IMR-90 (cell line): ENCODE measurements at regions not wholly inside any gene's neighbourhood (a gene's known extent, or its start where the extent isn't known, plus 50 kb on each side); places are given as distances from the start of the nearest gene placed in this dataset.

Source experiments
- ATAC-seq: fragments of 200-7000 bp; cut with Tn5 transposase; 2 replicates; pipeline ENCODE4 v1.9.1; 2020; ENCODE audit warnings: low read depth, mild to moderate bottlenecking, moderate library complexity
- BruUV-seq: library from RNA; stranded (reverse); fragments of 400-500 nt; replicated peaks from 2 replicates; lab custom pipeline; 2021; lab: Mats Ljungman, UMichigan
- CTCF ChIA-PET: fragments of 300-600 bp; formaldehyde crosslinking; extraction: SDS; loops from one replicate; lab custom pipeline; 2021; ENCODE audit warnings: antibody characterized with exemption; lab: Yijun Ruan, JAX
- POLR2A ChIA-PET: fragments of 300-600 bp; sonication (Branson Sonifier 250); formaldehyde crosslinking; loops from one replicate; lab custom pipeline; 2022; ENCODE audit warnings: antibody characterized with exemption; ENCODE audit not compliant: unreplicated experiment; lab: Charles Lee
- DNase-seq: peaks from one replicate; pipeline ENCODE4 v3.0.0; 2013
- H2AFZ ChIP-seq: replicated peaks from 2 replicates; pipeline ENCODE3; 2013; ENCODE audit warnings: low read length, mild to moderate bottlenecking; ENCODE audit not compliant: poor library complexity
- H2AK5ac ChIP-seq: 2 replicates; pipeline ENCODE4 v1.6.1; 2013; ENCODE audit warnings: low read depth, low read length, inconsistent platforms
- H2AK9ac ChIP-seq: replicated peaks from 2 replicates; pipeline ENCODE3; 2013; ENCODE audit warnings: mild to moderate bottlenecking, low read depth, low read length, moderate library complexity; ENCODE audit not compliant: poor library complexity
- H2BK120ac ChIP-seq: 2 replicates; pipeline ENCODE4 v1.6.1; 2013; ENCODE audit warnings: low read depth, low read length, inconsistent platforms
- H2BK15ac ChIP-seq: 3 replicates; pipeline ENCODE4 v1.6.1; 2013; ENCODE audit warnings: low read depth, low read length, inconsistent platforms
- H2BK20ac ChIP-seq: 2 replicates; pipeline ENCODE4 v1.6.1; 2013; ENCODE audit warnings: low read depth, mild to moderate bottlenecking, inconsistent platforms, low read length, moderate library complexity
- H2BK5ac ChIP-seq: 2 replicates; pipeline ENCODE4 v1.6.1; 2013; ENCODE audit warnings: mild to moderate bottlenecking, low read depth, low read length, inconsistent platforms; ENCODE audit not compliant: poor library complexity, severe bottlenecking
- H3K14ac ChIP-seq: replicated peaks from 2 replicates; pipeline ENCODE4 v1.6.1; 2013; ENCODE audit warnings: low read depth, low read length, inconsistent platforms
- H3K18ac ChIP-seq: 2 replicates; pipeline ENCODE4 v1.6.1; 2013; ENCODE audit warnings: low read depth, low read length, control low read depth
- H3K23ac ChIP-seq: 2 replicates; pipeline ENCODE4 v1.6.1; 2013; ENCODE audit warnings: low read depth, low read length, inconsistent platforms
- H3K27ac ChIP-seq: 2 replicates; pipeline ENCODE4 v1.5.1; 2013; ENCODE audit warnings: mild to moderate bottlenecking, control low read depth, low read length; ENCODE audit not compliant: insufficient read depth
- H3K27me3 ChIP-seq: 2 replicates; pipeline ENCODE4 v1.6.1; 2013; ENCODE audit warnings: low read length; ENCODE audit not compliant: control insufficient read depth, insufficient read depth
- H3K36me3 ChIP-seq: 2 replicates; pipeline ENCODE4 v1.6.1; 2013; ENCODE audit warnings: low read length, mixed read lengths; ENCODE audit not compliant: control insufficient read depth, insufficient read depth
- H3K4ac ChIP-seq: 2 replicates; pipeline ENCODE4 v1.6.1; 2013; ENCODE audit warnings: low read depth, low read length, inconsistent platforms
- H3K4me1 ChIP-seq: 2 replicates; pipeline ENCODE4 v1.6.1; 2013; ENCODE audit warnings: low read length, mixed read lengths; ENCODE audit not compliant: control insufficient read depth, insufficient read depth
- H3K4me2 ChIP-seq: 2 replicates; pipeline ENCODE4 v1.6.1; 2013; ENCODE audit warnings: low read depth, mild to moderate bottlenecking, control low read depth, low read length, moderate library complexity
- H3K4me3 ChIP-seq: 2 replicates; pipeline ENCODE4 v1.5.1; 2013; ENCODE audit warnings: low read depth, mild to moderate bottlenecking, control low read depth, low read length, moderate library complexity; ENCODE audit not compliant: insufficient read depth
- H3K56ac ChIP-seq: 2 replicates; pipeline ENCODE4 v1.6.1; 2013; ENCODE audit warnings: low read length, inconsistent platforms; ENCODE audit not compliant: insufficient read depth; ENCODE audit errors: extremely low read depth
- H3K79me1 ChIP-seq, 2 experiments: 2 replicates each; pipeline ENCODE4 v1.6.1; 2013; ENCODE audit warnings: low read length in 2 of 2, inconsistent platforms in 1 of 2, low read depth in 1 of 2
- H3K9ac ChIP-seq: 2 replicates; pipeline ENCODE4 v1.6.1; 2013; ENCODE audit warnings: low read depth, low read length, control low read depth
- H3K9me1 ChIP-seq: 2 replicates; pipeline ENCODE4 v1.6.1; 2013; ENCODE audit warnings: low read length, inconsistent platforms; ENCODE audit not compliant: insufficient read depth
- H3K9me3 ChIP-seq: 2 replicates; pipeline ENCODE4 v1.6.1; 2013; ENCODE audit warnings: low read length; ENCODE audit not compliant: control insufficient read depth, insufficient read depth
- H4K20me1 ChIP-seq: 2 replicates; pipeline ENCODE4 v1.6.1; 2013; ENCODE audit warnings: low read length, inconsistent platforms; ENCODE audit not compliant: insufficient read depth
- H4K5ac ChIP-seq: 2 replicates; pipeline ENCODE4 v1.6.1; 2013; ENCODE audit warnings: mild to moderate bottlenecking, low read depth, low read length, control low read depth
- H4K8ac ChIP-seq, 2 experiments: 2 replicates each; pipeline ENCODE4 v1.6.1; 2013; ENCODE audit warnings: low read depth in 2 of 2, low read length in 2 of 2, control low read depth in 1 of 2, inconsistent platforms in 1 of 2
- H4K91ac ChIP-seq: 2 replicates; pipeline ENCODE4 v1.6.1; 2013; ENCODE audit warnings: low read depth, low read length, inconsistent platforms; ENCODE audit not compliant: insufficient read depth
- NFE2L2 ChIP-seq: fragments of 150-350 bp; IDR thresholded peaks from 2 replicates; pipeline ENCODE4 v1.6.1; 2016; ENCODE audit warnings: low read depth, mild to moderate bottlenecking, low read length
- RCOR1 ChIP-seq: IDR thresholded peaks from 2 replicates; pipeline ENCODE4 v1.6.1; 2012; ENCODE audit warnings: mild to moderate bottlenecking, low read length, improper control_type of control experiment; ENCODE audit not compliant: insufficient replicate concordance
- WGBS, 2 experiments: methylation state at CpG; one replicate each; pipeline versions ENCODE4 v1.1.5 to v1.1.7; 2013; ENCODE audit warnings: missing lambda C conversion rate in 2 of 2; ENCODE audit not compliant: insufficient read length in 1 of 2; ENCODE audit errors: extremely low coverage in 2 of 2; 5-methylcytosine and 5-hydroxymethylcytosine counted together
- dilution Hi-C: fragments of 300-500 bp; cut with HindIII; formaldehyde crosslinking; loops from one replicate; pipeline ENCODE4 v1.14.3; 2018; ENCODE audit warnings: low sequenced_read_pairs; ENCODE audit not compliant: unreplicated experiment
- in situ Hi-C: fragments of 300-500 bp; cut with MboI; formaldehyde crosslinking; loops from 3 replicates; pipeline ENCODE4 v1.14.3; 2019; ENCODE audit warnings: low sequenced_read_pairs, inconsistent platforms, mixed read lengths
- intact Hi-C: fragments of 100-400 bp; cut with micrococcal nuclease; formaldehyde crosslinking; loops from 2 replicates; pipeline ENCODE4 v1.10.0; 2022
- TF ChIP-seq, protein P1 (sequence below): conservative IDR thresholded peaks from 2 replicates; pipeline ENCODE4 v1.5.1; 2012; ENCODE audit warnings: mild to moderate bottlenecking, low read depth, low read length, improper control_type of control experiment

DNA sequence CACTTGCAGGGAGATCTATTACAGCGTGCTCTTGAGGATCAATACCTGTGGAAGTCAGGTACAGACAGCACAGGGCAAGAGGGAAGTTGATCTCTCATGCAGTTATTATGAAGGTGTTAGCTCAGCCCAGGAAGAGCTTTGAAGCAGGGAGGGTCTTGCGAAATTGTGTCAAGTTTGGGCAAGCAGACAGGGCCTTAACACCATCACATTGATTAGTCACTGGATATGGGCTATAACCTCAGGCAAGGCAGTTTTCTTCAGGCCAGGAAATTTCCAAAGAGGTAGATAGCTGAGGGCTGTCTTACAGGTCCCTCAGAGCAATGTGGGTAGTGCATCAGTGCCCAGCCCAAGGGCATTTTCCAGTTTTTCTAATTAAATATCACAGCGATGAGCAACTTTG lies 643.8 kb downstream of the DHX35 start:
- ATAC-seq (no peak), DNase-seq (no peak)
- WGBS, 2 experiments = 20% methylated on average over 1 of the region's 3 CpGs; no CpG with 5 or more reads in 1 of the 2 experiments
- Histone ChIP-seq H2AFZ (no peak overlapping the region), H2BK120ac (no peak overlapping the region), H2AK9ac (no peak overlapping the region), H3K18ac (no peak overlapping the region), H3K4me2 (no peak overlapping the region), H3K56ac (no peak overlapping the region), H3K36me3 (no peaks in the 10 kb centered on the region), H4K91ac (no peak overlapping the region), H3K4me1 (no peaks in the 10 kb centered on the region), H3K9me3 (no peaks in the 10 kb centered on the region; the same call in 1 of the 2 replicates), H2BK20ac (no peak overlapping the region), H2AK5ac (no peak overlapping the region), H4K20me1 (no peaks in the 10 kb centered on the region), H3K23ac (no peak overlapping the region), H3K14ac (no peak overlapping the region), H4K5ac (no peak overlapping the region), H3K4me3 (no peak overlapping the region), H3K9ac (no peak overlapping the region), H3K9me1 (no peaks in the 10 kb centered on the region), H2BK5ac (no peak overlapping the region), H2BK15ac (no peak overlapping the region), H3K4ac (no peak overlapping the region), H3K79me1 (no peaks in the 10 kb centered on the region), H3K27me3 (no peaks in the 10 kb centered on the region), H3K27ac (no peak overlapping the region), H4K8ac (no peak overlapping the region)
- no TSS peak for BruUV-seq
- intact Hi-C loops = no loop called here
- CTCF ChIA-PET = no interaction called here
- dilution Hi-C loops = no loop called here
- in situ Hi-C loops = no loop called here
- POLR2A ChIA-PET = no interaction called here
- TF ChIP-seq NFE2L2 = no peak
- TF ChIP-seq RCOR1 = no peak
- TF ChIP-seq, protein P1, sequence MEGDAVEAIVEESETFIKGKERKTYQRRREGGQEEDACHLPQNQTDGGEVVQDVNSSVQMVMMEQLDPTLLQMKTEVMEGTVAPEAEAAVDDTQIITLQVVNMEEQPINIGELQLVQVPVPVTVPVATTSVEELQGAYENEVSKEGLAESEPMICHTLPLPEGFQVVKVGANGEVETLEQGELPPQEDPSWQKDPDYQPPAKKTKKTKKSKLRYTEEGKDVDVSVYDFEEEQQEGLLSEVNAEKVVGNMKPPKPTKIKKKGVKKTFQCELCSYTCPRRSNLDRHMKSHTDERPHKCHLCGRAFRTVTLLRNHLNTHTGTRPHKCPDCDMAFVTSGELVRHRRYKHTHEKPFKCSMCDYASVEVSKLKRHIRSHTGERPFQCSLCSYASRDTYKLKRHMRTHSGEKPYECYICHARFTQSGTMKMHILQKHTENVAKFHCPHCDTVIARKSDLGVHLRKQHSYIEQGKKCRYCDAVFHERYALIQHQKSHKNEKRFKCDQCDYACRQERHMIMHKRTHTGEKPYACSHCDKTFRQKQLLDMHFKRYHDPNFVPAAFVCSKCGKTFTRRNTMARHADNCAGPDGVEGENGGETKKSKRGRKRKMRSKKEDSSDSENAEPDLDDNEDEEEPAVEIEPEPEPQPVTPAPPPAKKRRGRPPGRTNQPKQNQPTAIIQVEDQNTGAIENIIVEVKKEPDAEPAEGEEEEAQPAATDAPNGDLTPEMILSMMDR = no peak
